ENCODE measurements at regions not wholly inside any gene's neighbourhood (a gene's known extent, or its start where the extent isn't known, plus 50 kb on each side); places are given as distances from the start of the nearest gene placed in this dataset.

GRCh38 chr6:33868141-33868540 lies 64.3 kb upstream of the MLN start:
- intact Hi-C loops (cut with DNase I), result no loop called here
- Histone ChIP-seq H3K36me3 (no peaks in the 10 kb centered on the region), H3K27ac (no peak overlapping the region), H3K4me1 (replicated peaks) (no peaks in the 10 kb centered on the region), H3K4me3 (no peak overlapping the region), H3K27me3 (replicated peaks; ENCODE audit: insufficient read depth) (no peaks in the 10 kb centered on the region), H3K9me3 (no peaks in the 10 kb centered on the region)
- TF ChIP-seq POLR2AphosphoS5 (IDR thresholded peaks at IDR 0.05), result no peak
- no peak for TF ChIP-seq CTCF (IDR thresholded peaks at IDR 0.05)
- no peak for TF ChIP-seq POLR2A (IDR thresholded peaks at IDR 0.05)
- DNase-seq (ENCODE audit: low spot score), result no peak
- 86% methylated on average over 3 of the region's 3 CpGs for WGBS

GRCh38 chr6:33865478-33866077 lies 61.8 kb upstream of the MLN start:
- Histone ChIP-seq H3K27ac (no peak overlapping the region), H3K9me3 (no peaks in the 10 kb centered on the region), H3K4me1 (replicated peaks) (no peaks in the 10 kb centered on the region), H3K36me3 (no peaks in the 10 kb centered on the region), H3K27me3 (replicated peaks; ENCODE audit: insufficient read depth) (no peaks in the 10 kb centered on the region), H3K4me3 (no peak overlapping the region)
- no peak for DNase-seq (ENCODE audit: low spot score)
- intact Hi-C loops (cut with DNase I), result no loop called here
- TF ChIP-seq CTCF (IDR thresholded peaks at IDR 0.05) (no peak), POLR2A (IDR thresholded peaks at IDR 0.05) (no peak), POLR2AphosphoS5 (IDR thresholded peaks at IDR 0.05) (no peak)
- WGBS, result 93% methylated on average over 4 of the region's 4 CpGs

- DNase-seq (ENCODE audit: low spot score), result no peak
- 87% methylated on average over 6 of the region's 6 CpGs for WGBS
- Histone ChIP-seq H3K36me3 (no peaks in the 10 kb centered on the region), H3K9me3 (no peaks in the 10 kb centered on the region), H3K27ac (no peak overlapping the region), H3K4me3 (no peak overlapping the region), H3K4me1 (replicated peaks) (no peaks in the 10 kb centered on the region), H3K27me3 (replicated peaks; ENCODE audit: insufficient read depth) (no peaks in the 10 kb centered on the region)
- TF ChIP-seq CTCF (IDR thresholded peaks at IDR 0.05) (no peak), POLR2AphosphoS5 (IDR thresholded peaks at IDR 0.05) (no peak), POLR2A (IDR thresholded peaks at IDR 0.05) (no peak)
- intact Hi-C loops (cut with DNase I), result no loop called here
These were observed 60.1 kb upstream of the MLN start for GRCh38 chr6:33863723-33864440.

- no peak for TF ChIP-seq CTCF (IDR thresholded peaks at IDR 0.05)
- TF ChIP-seq POLR2AphosphoS5 (IDR thresholded peaks at IDR 0.05), result no peak
- no peak for TF ChIP-seq POLR2A (IDR thresholded peaks at IDR 0.05)
- no peaks in the 10 kb centered on the region for H3K36me3 ChIP-seq
- H3K27ac ChIP-seq, result no peak overlapping the region
- H3K4me1 ChIP-seq (replicated peaks), result no peaks in the 10 kb centered on the region
- H3K4me3 ChIP-seq, result no peak overlapping the region
- no peaks in the 10 kb centered on the region for H3K27me3 ChIP-seq (replicated peaks; ENCODE audit: insufficient read depth)
- intact Hi-C loops (cut with DNase I), result no loop called here
- WGBS, result 88% methylated on average over 6 of the region's 6 CpGs
- DNase-seq (ENCODE audit: low spot score), result no peak
- H3K9me3 ChIP-seq, result no peaks in the 10 kb centered on the region
These were observed 59.3 kb upstream of the MLN start for GRCh38 chr6:33863084-33863483.

- WGBS, result 98% methylated on average over 4 of the region's 4 CpGs
- Histone ChIP-seq H3K9me3 (no peaks in the 10 kb centered on the region), H3K4me3 (no peak overlapping the region), H3K27me3 (replicated peaks; ENCODE audit: insufficient read depth) (no peaks in the 10 kb centered on the region), H3K36me3 (no peaks in the 10 kb centered on the region), H3K27ac (no peak overlapping the region), H3K4me1 (replicated peaks) (no peaks in the 10 kb centered on the region)
- no peak for TF ChIP-seq POLR2AphosphoS5 (IDR thresholded peaks at IDR 0.05)
- TF ChIP-seq CTCF (IDR thresholded peaks at IDR 0.05), result no peak
- no peak for TF ChIP-seq POLR2A (IDR thresholded peaks at IDR 0.05)
- intact Hi-C loops (cut with DNase I), result no loop called here
- no peak for DNase-seq (ENCODE audit: low spot score)
These were observed 58.7 kb upstream of the MLN start for GRCh38 chr6:33862536-33862935.
